ENCODE measurements at regions not wholly inside any gene's neighbourhood (a gene's known extent, or its start where the extent isn't known, plus 50 kb on each side); places are given as distances from the start of the nearest gene placed in this dataset.

GRCh38 chr14:65336191-65336591 is 76.3 kb upstream of the FUT8 start:
- TF ChIP-seq POLR2A (IDR thresholded peaks at IDR 0.05; ENCODE audit: low read depth, low read length): peak; percentile 33; the same call in 1 of the 2 replicates
- no peak for TF ChIP-seq TAF1 (IDR thresholded peaks at IDR 0.05; ENCODE audit: borderline replicate concordance, low read depth, low read length)
